ENCODE measurements at regions not wholly inside any gene's neighbourhood (a gene's known extent, or its start where the extent isn't known, plus 50 kb on each side); places are given as distances from the start of the nearest gene placed in this dataset.
"Not testable (repeated sequence)": the region's sequence is repeated elsewhere in the genome, so short reads cannot be mapped to it uniquely, and the experiment has no call there.

- no peak for DNase-seq (ENCODE audit: low spot score)
These were observed 596.9 kb upstream of the CDH6 start for GRCh38 chr5:30596495-30597064.

DNA sequence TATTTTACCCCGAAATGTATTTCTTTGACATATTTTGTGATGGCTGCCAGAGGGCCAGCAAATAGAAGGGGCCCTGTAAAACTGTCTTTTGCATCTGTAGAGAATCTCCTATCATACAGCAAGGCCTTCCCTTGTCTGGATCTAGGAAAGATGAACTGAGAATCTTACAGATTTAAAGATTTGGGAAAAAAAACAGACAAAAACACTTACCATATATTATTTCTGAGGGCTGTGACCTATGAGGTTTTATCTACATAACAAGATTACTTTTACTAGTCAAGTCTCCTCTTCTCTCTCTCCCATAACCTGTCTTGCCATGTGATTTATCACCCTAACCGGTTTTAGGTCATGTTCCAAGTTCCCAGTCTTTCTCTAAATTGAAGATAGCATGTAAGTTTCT lies 599.2 kb upstream of the CDH6 start:
- no peak for DNase-seq (ENCODE audit: low spot score)

DNA sequence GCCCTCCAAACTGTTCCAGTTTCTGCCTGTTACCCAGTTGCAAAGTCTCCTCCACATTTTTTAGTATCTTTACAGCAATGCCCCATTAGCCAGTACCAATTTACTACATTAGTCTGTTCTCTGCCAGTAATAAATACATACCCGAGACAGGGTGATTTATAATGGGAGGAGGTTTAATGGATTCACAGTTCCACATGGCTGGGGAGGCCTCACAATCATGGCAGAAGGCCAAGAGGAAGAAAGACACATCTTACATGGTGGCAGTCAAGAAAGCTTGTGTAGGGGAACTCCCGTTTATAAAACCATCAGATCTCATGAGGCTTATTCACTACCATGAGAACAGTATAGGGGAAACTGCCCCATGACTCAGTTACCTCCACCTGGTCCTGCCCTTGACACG lies 600.7 kb upstream of the CDH6 start:
- no peak for DNase-seq (ENCODE audit: low spot score)

GRCh38 chr5:30581198-30581935 lies 612.1 kb upstream of the CDH6 start:
- no peak for DNase-seq (ENCODE audit: low spot score)

GRCh38 chr5:30574761-30575160 lies 618.7 kb upstream of the CDH6 start:
- no peak for DNase-seq (ENCODE audit: low spot score)

DNA sequence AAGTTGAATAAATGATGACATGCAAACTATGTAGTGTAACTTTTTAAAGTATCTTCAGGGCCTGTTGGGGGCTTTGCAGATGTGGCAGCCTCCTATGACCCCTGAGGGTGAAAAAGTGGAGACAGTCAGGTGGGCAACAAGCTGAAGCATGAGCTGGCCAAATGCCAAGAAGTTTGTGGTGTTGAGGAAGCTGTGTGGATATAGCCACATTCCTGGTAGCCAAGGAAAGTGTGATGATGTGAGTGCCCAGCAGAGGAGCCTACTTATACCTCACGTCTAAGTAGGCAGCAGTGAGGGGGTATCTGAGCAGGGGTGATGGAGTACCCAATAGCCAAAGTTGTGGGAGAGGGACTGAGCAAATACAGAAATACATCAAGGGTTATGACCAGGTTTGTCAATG lies 621.2 kb upstream of the CDH6 start:
- DNase-seq (ENCODE audit: low spot score), result no peak

- DNase-seq (ENCODE audit: low spot score), result no peak
These were observed 631.7 kb upstream of the CDH6 start for GRCh38 chr5:30561771-30562170.

DNA sequence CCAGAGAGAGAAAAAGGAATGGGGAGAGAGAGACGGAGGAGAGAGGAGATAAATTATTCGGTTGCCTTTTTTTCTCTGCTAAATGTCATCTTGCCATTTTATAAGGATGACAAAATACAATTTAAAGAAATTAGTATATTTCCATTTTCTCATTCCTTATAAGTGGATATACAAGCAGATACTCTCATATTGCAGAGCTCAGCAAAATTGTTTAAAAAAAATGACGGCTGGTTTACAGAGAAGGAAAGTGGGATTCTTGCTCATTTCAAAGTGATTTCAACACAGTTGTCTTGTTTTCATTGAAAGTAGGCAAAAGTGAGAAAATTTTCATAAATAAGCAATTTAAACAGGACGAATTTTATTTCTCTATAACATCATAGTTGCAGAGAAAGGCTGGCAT lies 641.9 kb upstream of the CDH6 start:
- DNase-seq (ENCODE audit: low spot score), result no peak

GRCh38 chr5:30548580-30549305 lies 644.7 kb upstream of the CDH6 start:
- no peak for DNase-seq (ENCODE audit: low spot score)

GRCh38 chr5:30540150-30540549 lies 653.3 kb upstream of the CDH6 start:
- DNase-seq (ENCODE audit: low spot score), result no peak

DNA sequence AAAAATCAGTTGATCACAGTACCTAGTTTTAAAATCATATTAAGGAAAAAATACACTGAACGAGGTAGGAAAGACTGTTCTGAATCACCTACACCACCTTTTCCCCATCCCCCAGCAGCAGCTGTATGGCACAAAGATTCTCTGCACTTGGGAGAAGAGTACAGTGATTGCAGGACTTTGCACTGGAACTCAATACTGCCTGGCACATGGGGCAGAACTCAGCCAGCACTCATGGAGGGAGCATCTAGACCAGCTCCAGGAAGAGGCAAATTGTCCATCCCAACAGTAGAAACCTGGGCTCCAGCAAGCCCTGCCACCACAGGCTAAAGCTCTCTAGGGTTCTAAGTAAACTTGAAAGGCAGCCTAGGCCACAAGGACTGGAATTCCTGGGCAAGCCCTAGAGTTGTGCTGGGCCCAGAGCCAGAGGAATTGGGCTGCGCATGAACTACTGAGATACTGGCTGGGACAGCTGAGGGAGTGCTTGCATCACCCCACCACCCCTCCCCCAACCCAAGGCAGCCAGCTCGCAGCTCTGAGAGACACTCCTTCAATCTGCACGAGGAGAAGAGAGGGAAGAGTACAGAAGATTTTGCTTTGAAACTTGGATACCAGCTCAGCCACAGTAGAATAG lies 654.4 kb upstream of the CDH6 start:
- no peak for DNase-seq (ENCODE audit: low spot score)

GRCh38 chr5:30525353-30525752 lies 668.1 kb upstream of the CDH6 start:
- no peak for DNase-seq (ENCODE audit: low spot score)

DNA sequence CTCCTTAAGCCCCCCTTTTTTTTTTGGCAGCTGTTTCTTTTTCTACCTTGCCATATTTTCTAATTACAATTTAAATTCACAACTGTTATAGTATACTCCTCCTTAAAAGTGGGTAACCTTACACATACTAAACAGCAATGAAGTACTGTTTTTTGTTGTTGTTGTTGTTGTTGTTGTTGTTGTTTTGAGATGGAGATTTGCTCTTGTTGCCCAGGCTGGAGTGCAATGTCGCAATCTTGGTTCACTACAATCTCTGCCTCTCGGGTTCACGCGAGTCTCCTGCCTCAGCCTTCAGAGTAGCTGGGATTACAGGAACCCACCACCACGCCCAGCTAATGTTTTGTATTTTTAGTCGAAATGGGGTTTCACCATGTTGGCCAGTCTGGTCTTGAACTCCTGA lies 669.1 kb upstream of the CDH6 start:
- DNase-seq (ENCODE audit: low spot score), result no peak

DNA sequence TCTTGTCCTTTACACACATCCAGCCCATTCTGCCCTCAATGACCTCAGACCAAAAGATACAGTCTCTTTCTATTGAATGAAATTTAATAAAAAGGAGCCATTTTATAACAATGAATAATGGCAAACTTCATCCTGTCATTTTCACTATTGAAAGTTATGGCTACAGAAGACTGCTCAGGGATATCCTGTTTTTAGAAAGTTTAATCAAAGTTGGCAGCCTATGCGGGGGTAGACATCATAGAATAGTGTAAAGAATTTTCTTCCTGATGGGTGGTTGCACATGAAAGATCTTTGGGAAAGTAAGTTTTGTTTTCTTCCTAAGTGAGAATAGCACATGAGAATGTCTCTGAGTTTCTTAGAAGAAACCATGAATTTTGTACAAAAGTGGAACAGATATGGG lies 670.4 kb upstream of the CDH6 start:
- DNase-seq (ENCODE audit: low spot score), result no peak

DNA sequence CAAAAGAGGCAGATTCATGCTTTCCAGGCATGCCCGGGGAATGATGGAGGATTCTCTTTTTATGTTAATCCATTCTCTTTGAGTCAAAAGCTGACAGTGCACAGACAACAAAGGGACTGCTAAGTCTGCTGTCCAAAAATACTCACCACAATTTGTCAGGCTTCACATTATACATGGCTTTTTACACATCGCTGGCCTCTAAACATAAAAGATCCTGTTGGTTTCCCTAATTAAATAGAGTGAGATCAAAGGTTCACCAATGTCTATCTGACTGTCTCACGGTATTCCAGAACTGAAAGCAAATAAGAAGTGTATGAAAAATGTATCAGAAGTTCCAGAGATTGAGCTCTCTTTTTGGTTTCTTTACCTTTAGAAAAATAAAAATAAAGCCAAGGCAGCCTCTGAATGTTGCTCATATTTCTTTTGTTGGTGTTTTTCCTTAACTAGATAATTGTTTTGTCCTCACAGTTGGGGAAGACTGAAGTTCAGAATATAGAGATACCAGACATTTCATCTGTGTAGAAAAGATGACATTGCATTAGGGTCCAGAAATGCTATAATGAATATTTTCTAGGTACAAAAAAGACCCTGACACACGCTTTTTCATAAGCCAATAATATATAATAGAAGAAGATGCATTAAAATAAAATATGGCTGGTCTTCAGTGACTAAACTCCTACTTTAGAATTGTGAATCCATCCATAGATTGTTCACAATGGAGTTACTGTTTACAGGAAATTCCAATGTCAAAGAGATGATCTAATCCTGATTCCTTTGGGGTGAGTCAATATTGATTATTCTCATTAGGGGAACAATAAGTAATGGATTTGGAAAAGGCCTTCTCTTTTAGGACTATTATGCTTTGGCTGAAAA lies 688.2 kb upstream of the CDH6 start:
- no peak for DNase-seq (ENCODE audit: low spot score)

- no peak for DNase-seq (ENCODE audit: low spot score)
These were observed 691.2 kb upstream of the CDH6 start for GRCh38 chr5:30502277-30502676.

- DNase-seq (ENCODE audit: low spot score), result no peak
These were observed 692.4 kb upstream of the CDH6 start for GRCh38 chr5:30501065-30501464.

- no peak for DNase-seq (ENCODE audit: low spot score)
These were observed 693.0 kb upstream of the CDH6 start for GRCh38 chr5:30500513-30500912.

DNA sequence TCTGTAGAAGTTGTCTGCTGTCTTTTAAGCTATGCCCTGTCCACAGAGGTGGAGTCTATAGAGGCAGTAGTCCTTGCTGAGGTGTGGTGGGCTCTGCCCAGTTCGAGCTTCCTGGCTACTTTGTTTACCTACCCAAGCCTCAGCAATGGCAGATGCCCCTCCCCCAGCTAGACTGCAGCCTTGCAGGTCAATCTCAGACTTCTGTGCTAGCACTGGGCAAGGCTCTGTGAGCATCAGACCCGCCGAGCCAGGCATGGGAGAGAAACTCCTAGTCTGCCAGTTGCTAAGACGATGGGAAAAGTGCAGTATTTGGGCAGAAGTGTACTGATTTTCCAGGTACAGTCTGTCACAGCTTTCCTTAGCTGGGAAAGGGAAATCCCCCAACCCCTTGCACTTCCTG lies 694.1 kb upstream of the CDH6 start:
- no peak for DNase-seq (ENCODE audit: low spot score)

DNA sequence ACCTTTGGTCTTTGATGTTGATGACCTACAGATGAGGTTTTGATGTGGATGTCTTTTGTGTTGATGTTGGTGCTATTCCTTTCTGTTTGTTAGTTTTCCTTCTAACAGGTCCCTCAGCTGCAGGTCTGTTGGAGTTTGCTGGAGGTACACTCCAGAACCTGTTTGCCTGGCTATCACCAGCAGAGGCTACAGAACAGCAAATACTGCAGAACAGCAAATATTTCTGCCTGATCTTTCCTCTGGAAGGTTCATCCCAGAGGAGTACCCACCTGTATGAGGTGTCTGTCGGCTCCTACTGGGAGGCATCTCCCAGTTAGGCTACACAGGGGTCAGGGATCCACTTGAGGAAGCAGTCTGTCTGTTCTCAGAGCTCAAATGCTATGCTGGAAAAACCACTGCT lies 694.5 kb upstream of the CDH6 start:
- DNase-seq (ENCODE audit: low spot score), result no peak

DNA sequence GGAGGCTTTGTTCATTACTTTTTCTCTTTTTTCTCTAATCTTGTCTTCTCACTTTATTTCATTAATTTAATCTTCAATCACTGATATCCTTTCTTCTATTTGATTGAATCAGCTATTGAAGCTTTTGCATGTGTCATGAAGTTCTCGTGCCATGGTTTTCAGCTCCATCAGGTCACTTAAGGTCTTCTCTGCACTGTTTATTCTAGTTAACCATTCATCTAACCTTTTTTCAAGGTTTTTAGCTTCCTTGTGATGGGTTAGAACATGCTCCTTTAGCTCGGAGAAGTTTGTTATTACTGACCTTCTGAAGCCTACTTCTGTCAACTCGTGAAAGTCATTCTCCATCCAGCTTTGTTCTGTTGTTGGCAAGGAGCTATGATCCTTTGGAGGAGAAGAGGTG lies 695.0 kb upstream of the CDH6 start:
- not testable (repeated sequence) for DNase-seq (ENCODE audit: low spot score)

DNA sequence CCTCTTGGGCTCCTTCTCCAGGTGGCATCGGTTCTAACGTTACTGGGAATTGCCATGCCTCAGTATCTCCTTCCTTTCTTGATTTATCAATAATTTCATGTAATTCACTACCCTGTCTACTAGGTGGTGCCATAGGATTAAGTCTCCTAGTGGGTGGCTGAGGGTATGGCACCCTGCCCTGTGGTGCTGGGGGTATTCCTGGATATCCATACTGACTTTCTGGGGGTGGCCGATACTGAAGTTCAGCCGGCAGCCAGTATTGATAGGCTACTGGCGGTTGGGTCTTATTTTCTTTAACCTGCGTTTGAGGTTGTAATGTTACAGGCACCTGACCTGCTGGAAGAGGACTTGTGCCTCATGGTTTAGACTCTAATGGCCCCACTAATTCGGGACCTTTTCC lies 699.4 kb upstream of the CDH6 start:
- DNase-seq (ENCODE audit: low spot score), result not testable (repeated sequence)
